Neural progenitor cell (in vitro differentiated cells): ENCODE measurements at regions not wholly inside any gene's neighbourhood (a gene's known extent, or its start where the extent isn't known, plus 50 kb on each side); places are given as distances from the start of the nearest gene placed in this dataset.

ENCODE experiments used
- DNase-seq: peaks from one replicate; pipeline ENCODE4 v3.0.0-alpha.2; 2016; ENCODE audit warnings: low spot score
- H2AFZ ChIP-seq: fragments of 200-600 bp; sonication (generic); replicated peaks from 2 replicates; pipeline ENCODE4 v1.6.1; 2016; ENCODE audit warnings: antibody characterized with exemption
- H3F3A ChIP-seq: fragments of 200-600 bp; sonication (generic); 2 replicates; pipeline ENCODE4 v1.6.1; 2016; ENCODE audit warnings: antibody characterized with exemption, low read depth
- H3K27ac ChIP-seq: fragments of 200-600 bp; sonication (generic); 2 replicates; pipeline ENCODE4 v1.5.1; 2016; ENCODE audit warnings: mild to moderate bottlenecking
- H3K27me3 ChIP-seq: fragments of 200-600 bp; sonication (generic); 2 replicates; pipeline ENCODE4 v1.6.1; 2016; ENCODE audit warnings: mild to moderate bottlenecking, moderate library complexity
- H3K36me3 ChIP-seq: fragments of 200-600 bp; sonication (generic); 2 replicates; pipeline ENCODE4 v1.5.1; 2016
- H3K4me1 ChIP-seq: fragments of 200-600 bp; sonication (generic); 2 replicates; pipeline ENCODE4 v1.6.1; 2016; ENCODE audit warnings: mixed run types
- H3K4me2 ChIP-seq: fragments of 200-600 bp; sonication (generic); 2 replicates; pipeline ENCODE4 v1.6.1; 2016
- H3K4me3 ChIP-seq: fragments of 200-600 bp; sonication (generic); 2 replicates; pipeline ENCODE4 v1.5.1; 2016
- H3K79me2 ChIP-seq: fragments of 200-600 bp; sonication (generic); 2 replicates; pipeline ENCODE4 v1.6.1; 2016; ENCODE audit warnings: low read depth
- H3K9ac ChIP-seq: fragments of 200-600 bp; sonication (generic); 2 replicates; pipeline ENCODE4 v1.6.1; 2016
- H3K9me3 ChIP-seq: fragments of 200-600 bp; sonication (generic); 2 replicates; pipeline ENCODE4 v1.5.1; 2016; ENCODE audit warnings: low read depth
- H4K20me1 ChIP-seq: fragments of 200-600 bp; sonication (generic); 2 replicates; pipeline ENCODE4 v1.6.1; 2016; ENCODE audit warnings: low read depth
- H3K27ac Mint-ChIP-seq: 3 replicates; pipeline ENCODE4 v1.8.0; 2021; ENCODE audit warnings: mixed read lengths
- H3K27me3 Mint-ChIP-seq: 2 replicates; pipeline ENCODE4 v1.8.0; 2022; ENCODE audit warnings: low read depth, mild to moderate bottlenecking, inconsistent platforms, moderate library complexity, mixed read lengths; ENCODE audit not compliant: insufficient read depth
- H3K36me3 Mint-ChIP-seq: 3 replicates; pipeline ENCODE4 v1.8.0; 2021; ENCODE audit warnings: mixed read lengths
- H3K4me1 Mint-ChIP-seq: 3 replicates; pipeline ENCODE4 v1.8.0; 2021; ENCODE audit warnings: mixed read lengths
- H3K4me3 Mint-ChIP-seq: 3 replicates; pipeline ENCODE4 v1.8.0; 2021; ENCODE audit warnings: mild to moderate bottlenecking, moderate library complexity, mixed read lengths
- H3K9me3 Mint-ChIP-seq: 3 replicates; pipeline ENCODE4 v1.8.0; 2020; ENCODE audit warnings: mixed read lengths
- CTCF ChIP-seq: fragments of 200-600 bp; sonication (generic); IDR thresholded peaks from 2 replicates; pipeline ENCODE4 v1.5.1; 2017; ENCODE audit warnings: antibody characterized with exemption, mild to moderate bottlenecking
- EZH2 ChIP-seq: fragments of 200-600 bp; sonication (generic); IDR thresholded peaks from 2 replicates; pipeline ENCODE4 v1.6.1; 2017; ENCODE audit warnings: antibody characterized with exemption, mild to moderate bottlenecking, moderate library complexity
- EZH2phosphoT487 ChIP-seq: fragments of 200-600 bp; sonication (generic); IDR thresholded peaks from 2 replicates; pipeline ENCODE4 v1.6.1; 2017; ENCODE audit warnings: antibody characterized with exemption

GRCh38 chrX:140206657-140207056 is 241.3 kb upstream of the CXorf66 start:
- Histone ChIP-seq H3K4me3 (no peak overlapping the region), H3K9ac (no peak overlapping the region), H3K36me3 (no peaks in the 10 kb centered on the region), H3K27ac (no peak overlapping the region), H3K4me1 (no peaks in the 10 kb centered on the region), H2AFZ (no peak overlapping the region), H3F3A (no peaks in the 10 kb centered on the region), H3K79me2 (no peaks in the 10 kb centered on the region), H4K20me1 (no peaks in the 10 kb centered on the region), H3K9me3 (peaks cover 4% of the 10 kb centered on the region), H3K4me2 (no peak overlapping the region), H3K27me3 (no peaks in the 10 kb centered on the region)
- H3K27me3 Mint-ChIP-seq, result no peaks in the 10 kb centered on the region
- H3K36me3 Mint-ChIP-seq, result no peaks in the 10 kb centered on the region
- peaks cover 3% of the 10 kb centered on the region for H3K4me1 Mint-ChIP-seq
- no peak for DNase-seq
- peaks cover 2% of the 10 kb centered on the region for H3K9me3 Mint-ChIP-seq
- no peak overlapping the region for H3K4me3 Mint-ChIP-seq
- no peak overlapping the region for H3K27ac Mint-ChIP-seq
- no peak for TF ChIP-seq CTCF
- TF ChIP-seq EZH2, result no peak
- TF ChIP-seq EZH2phosphoT487, result no peak

- Histone ChIP-seq H3K27ac (no peak overlapping the region), H4K20me1 (no peaks in the 10 kb centered on the region), H3K4me1 (peaks cover 3% of the 10 kb centered on the region), H3K4me2 (no peak overlapping the region), H3K27me3 (no peaks in the 10 kb centered on the region), H3K9ac (no peak overlapping the region), H3K4me3 (no peak overlapping the region), H3K9me3 (no peaks in the 10 kb centered on the region), H3F3A (no peaks in the 10 kb centered on the region), H2AFZ (no peak overlapping the region), H3K36me3 (no peaks in the 10 kb centered on the region), H3K79me2 (no peaks in the 10 kb centered on the region)
- DNase-seq, result no peak
- H3K27me3 Mint-ChIP-seq, result peaks cover 3% of the 10 kb centered on the region
- no peak overlapping the region for H3K4me3 Mint-ChIP-seq
- H3K36me3 Mint-ChIP-seq, result no peaks in the 10 kb centered on the region
- no peak overlapping the region for H3K27ac Mint-ChIP-seq
- H3K9me3 Mint-ChIP-seq, result no peaks in the 10 kb centered on the region
- no peak for TF ChIP-seq EZH2
- no peak for TF ChIP-seq CTCF
- TF ChIP-seq EZH2phosphoT487, result no peak
- H3K4me1 Mint-ChIP-seq, result peaks cover 4% of the 10 kb centered on the region
Measured at GRCh38 chrX:140190441-140191108, 225.3 kb upstream of the CXorf66 start.

GRCh38 chrX:140180585-140180984 is 215.3 kb upstream of the CXorf66 start:
- Mint-ChIP-seq H3K4me1 (peaks cover 9% of the 10 kb centered on the region), H3K9me3 (peaks cover 1% of the 10 kb centered on the region), H3K36me3 (no peaks in the 10 kb centered on the region), H3K27me3 (peaks cover 8% of the 10 kb centered on the region), H3K27ac (no peak overlapping the region), H3K4me3 (no peak overlapping the region)
- Histone ChIP-seq H3K4me2 (no peak overlapping the region), H3K27ac (no peak overlapping the region), H3K9me3 (no peaks in the 10 kb centered on the region), H3K36me3 (no peaks in the 10 kb centered on the region), H3K27me3 (no peaks in the 10 kb centered on the region), H3K4me3 (no peak overlapping the region), H3K4me1 (peaks cover 23% of the 10 kb centered on the region), H3F3A (peaks cover 17% of the 10 kb centered on the region), H4K20me1 (no peaks in the 10 kb centered on the region), H2AFZ (no peak overlapping the region), H3K79me2 (no peaks in the 10 kb centered on the region), H3K9ac (no peak overlapping the region)
- no peak for DNase-seq
- no peak for TF ChIP-seq CTCF
